HG03060 (cell line): ENCODE measurements at regions not wholly inside any gene's neighbourhood (a gene's known extent, or its start where the extent isn't known, plus 50 kb on each side); places are given as distances from the start of the nearest gene placed in this dataset.
"Not testable (repeated sequence)": the region's sequence is repeated elsewhere in the genome, so short reads cannot be mapped to it uniquely, and the experiment has no call there.

Experiments used
- ATAC-seq: cut with Tn5 transposase; IDR thresholded peaks from one replicate; pipeline ENCODE4 v1.9.1; 2021; ENCODE audit warnings: low read depth, moderate number of reproducible peaks; ENCODE audit not compliant: unreplicated experiment

DNA sequence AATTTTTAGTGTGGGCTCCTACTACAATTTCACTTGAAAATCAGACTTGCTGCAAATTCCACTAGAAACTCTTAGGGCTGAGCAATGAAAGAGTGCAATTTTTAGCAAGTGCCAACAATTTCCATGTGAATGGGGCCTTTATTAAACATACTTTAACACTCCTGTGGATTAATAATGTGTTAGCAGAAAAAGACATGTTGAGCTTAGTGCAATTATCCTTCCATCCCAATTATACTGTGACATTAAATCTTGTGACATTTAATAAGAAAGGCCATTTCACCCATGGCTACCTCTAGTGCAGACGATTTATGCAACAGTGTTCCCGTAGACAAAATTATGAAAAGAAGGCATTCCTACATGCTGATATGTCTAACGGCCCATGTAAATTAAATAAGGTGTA, 639.7 kb downstream of the STK39 start:
- no peak for ATAC-seq

DNA sequence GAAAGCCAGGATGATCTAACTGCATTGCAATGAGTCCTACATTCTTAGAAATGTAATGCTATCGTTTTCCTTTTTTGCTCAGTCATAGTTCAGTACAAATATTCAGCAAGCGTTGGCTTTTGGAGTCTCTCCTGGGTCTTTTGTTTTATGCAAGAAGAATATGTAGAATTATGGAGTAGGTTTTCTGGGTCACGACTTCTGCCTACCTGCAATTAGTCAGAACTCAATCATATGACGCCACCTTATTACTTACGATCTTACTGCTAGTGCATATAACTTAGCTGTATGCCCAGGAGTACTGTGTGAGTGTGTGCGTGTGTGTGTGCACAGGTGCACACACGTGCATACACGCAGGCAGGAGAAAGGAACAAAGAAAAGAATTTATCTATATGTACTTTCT, 640.2 kb downstream of the STK39 start:
- no peak for ATAC-seq

DNA sequence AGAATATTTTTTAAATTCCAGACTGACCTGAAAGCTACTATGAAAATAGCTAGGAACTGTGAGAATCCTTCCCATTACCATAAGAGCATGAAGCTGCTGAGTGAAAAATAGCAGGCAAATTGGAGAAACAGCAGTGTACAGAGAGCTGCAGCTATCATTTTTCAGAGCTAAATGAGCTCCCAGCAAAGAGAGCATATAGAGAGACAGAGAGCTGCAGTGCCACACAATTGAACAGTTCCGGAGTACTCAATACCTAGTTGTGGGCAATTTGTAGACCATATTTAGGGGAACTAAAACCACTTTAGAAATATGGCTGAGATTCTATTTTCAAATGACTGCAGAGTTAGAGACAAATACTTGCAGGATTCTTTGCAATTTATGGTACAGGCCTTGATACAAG, 645.3 kb downstream of the STK39 start:
- ATAC-seq: no peak

DNA sequence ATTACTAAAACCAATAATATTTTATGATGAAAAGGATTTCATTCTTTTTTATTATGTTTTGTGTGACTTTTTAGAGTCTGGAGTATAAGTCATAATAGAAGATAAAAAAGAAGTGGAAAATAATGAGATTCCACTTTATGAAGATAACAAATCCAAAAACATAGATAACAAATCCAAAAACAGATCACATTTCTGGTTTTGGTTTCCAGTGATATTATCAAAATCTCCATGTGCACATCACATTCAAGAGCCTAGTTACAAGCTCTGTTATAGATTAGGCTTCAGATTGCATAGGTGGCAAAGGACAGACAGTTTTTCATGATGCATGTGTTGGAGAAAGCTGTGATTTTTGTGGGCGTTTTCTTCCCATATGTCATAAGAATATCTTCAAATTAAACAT, 648.2 kb downstream of the STK39 start:
- no peak for ATAC-seq

DNA sequence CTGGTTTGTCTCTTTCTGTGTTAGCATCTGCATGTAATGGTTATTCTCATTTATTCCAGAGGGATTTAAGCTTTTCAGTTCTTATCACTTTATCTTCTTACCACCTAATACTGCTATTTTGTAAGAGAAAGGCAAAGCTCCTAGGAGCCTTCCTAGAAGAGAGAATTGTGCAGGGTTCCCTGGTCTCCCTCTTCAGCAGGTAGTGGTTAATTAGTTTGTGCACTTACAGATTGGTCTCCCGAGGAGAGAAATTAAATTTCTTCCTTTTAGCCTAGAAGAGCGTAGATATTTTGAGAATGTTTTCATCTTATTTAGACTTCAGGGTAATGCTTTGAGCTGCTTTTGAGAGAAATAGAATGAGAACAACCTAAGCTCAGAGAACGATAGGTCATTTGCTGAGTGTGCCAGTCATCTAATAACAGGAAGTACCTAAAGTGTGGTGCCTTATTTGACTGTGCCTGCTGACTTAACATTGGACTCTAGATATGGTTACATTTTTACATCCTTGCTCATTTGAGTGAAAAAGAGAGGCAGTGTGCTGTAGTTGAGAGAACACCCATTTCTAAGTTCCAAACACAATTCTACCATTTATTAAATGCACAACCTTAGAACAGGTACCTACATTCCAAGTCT, 651.4 kb downstream of the STK39 start:
- peak; percentile 90 for ATAC-seq

DNA sequence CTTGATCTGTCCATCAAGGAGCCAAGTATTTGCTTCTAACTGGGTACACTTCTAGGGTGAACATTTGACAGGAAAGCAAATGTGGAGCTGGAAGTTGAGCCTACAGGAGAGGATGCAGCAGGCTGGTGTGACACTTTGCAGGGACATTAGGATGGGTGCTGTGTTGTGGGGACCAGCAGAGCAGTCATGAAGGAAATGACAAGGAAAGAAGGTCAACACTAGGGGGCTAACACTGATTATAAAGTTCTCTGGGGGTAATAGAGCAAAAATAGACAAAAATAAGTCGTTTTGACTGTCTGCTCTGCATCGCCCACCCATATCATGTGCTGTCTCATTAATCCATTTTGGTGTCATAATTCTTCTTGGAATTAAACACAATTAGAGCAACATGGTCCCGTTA, 652.4 kb downstream of the STK39 start:
- ATAC-seq: no peak

DNA sequence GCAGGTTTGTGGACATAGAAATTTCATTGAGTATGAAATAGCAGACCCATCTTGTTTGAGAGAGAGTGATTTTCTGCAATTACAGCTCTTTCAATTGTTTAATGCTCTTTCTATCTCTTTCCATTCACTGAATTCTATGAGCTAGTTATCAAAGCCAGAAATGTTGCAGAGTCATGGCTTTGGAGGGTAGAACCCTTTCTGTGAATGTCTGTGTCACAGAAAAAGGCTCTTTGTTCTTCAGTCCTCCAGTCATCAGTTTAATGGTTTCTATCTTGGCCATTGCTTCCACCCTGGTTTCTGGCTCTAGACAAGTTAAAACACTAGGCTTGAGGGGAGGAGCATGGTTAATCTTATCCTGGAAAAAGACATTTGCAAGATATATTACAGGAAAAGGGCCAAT, 655.0 kb downstream of the STK39 start:
- no peak for ATAC-seq

DNA sequence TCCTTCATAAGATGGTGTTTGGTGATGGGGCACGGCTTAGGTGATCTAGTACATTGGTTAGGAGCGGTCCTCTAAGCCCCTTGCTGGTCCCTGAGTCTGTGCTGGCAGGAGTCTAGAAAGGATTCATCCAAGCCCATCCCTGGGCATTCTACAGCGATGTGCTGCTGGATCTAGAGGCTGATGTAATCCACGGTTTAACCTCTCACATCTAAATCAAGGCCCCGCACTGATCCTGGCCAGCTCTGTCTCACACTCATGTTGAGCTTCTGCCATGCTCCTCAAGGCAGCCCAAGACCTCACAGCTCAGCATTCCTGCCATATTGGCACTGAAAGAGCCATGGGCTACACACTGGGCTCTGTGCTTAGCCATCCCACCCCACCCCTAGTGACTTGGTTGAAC, 664.8 kb downstream of the STK39 start:
- no peak for ATAC-seq

DNA sequence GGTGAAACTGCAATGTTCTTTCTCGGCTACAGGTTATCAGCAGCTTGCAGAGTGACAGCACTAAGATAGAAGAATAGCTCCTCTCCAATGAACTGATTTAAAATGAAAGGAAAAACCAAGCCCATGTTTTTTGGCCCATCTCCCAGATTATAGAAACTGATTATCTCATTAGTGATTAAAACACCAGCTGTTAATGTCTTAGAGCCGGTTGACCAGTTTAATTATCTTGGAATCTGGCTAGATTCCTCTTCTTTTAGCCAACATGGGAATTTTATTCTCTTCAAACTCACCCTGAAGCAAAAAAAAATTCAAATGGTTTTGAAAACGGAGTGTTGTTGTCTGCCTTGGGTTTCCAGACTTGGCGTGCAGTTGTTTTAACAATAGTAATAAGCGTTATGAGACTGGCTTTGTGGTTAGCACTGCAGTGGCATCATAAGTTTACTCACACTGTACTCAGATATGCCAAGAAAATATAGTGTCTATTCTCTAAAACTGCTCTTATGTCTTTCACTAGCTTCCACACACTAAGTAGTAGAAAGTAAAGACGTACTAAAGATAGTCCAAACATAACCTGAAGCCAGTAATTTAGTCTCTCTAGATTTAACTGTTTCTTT, 665.3 kb downstream of the STK39 start:
- no peak for ATAC-seq

DNA sequence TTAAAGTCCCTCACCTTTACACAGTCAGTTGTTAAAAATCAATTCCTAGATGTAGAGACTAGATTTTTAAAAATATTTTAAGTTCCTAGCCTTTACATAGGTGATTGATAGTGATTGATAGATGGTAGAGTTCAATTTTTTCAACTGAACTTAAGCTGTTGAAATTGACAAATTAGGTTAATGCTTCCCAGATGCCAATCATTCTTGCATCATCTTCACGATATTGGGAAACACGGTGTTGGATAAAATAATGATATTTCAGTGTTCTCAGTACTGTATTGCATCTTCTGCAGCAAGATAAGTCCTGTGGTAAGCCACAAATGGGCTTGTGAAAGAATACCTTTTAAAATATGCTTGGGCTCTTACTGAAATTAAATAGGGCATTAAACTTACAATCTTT, 667.6 kb downstream of the STK39 start:
- no peak for ATAC-seq

DNA sequence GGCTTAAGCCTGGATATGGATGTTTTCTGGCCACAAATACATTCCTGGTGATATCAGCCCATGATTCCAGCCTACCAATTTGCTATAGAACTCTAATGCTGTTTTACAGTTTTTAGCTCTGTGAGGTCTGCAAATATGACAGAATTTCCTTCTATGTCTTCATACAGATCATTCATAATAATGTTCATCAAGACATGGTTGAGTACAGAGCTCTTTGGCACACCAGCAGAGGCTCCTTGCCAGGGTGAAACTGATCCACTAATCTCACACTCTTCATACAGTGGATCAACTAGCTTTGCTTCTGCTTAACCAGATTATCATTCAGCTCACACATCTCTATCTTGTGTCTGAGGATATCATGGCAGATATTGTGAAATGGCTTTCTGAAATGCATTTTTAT, 672.1 kb downstream of the STK39 start:
- no peak for ATAC-seq

DNA sequence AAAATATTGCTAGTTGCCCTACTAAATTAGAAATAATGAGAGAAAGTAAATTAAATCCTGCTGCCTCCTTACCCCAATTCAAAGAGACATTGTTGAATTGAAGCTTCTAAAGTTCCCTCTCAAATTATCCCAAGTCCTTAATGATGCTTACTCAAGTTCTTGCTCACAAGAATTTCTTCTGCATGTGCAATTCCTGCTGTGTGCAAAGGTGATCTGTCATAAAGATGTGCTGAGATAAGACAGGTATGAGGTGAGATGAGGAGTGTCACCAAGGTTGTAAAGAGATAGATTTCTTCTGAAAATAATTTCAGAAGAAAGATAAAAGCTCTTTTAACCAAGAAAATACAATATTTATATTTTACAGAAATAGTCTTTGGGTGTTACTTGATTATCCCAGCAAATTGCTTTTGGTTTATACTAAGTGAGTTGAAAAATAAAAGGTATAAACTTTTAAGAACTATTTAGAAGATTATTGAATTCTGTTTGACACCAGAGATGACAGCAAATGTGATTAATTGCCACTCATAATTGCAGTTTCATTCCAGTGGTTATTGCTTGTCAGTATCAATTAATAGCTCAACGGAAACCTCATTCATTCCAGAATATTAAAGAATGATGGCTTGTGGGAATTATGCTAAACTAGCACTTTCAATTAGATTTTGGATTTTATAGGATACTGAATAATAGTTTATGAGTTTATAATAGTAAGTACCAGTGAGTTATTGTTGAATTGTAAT, 674.3 kb downstream of the STK39 start:
- no peak for ATAC-seq

DNA sequence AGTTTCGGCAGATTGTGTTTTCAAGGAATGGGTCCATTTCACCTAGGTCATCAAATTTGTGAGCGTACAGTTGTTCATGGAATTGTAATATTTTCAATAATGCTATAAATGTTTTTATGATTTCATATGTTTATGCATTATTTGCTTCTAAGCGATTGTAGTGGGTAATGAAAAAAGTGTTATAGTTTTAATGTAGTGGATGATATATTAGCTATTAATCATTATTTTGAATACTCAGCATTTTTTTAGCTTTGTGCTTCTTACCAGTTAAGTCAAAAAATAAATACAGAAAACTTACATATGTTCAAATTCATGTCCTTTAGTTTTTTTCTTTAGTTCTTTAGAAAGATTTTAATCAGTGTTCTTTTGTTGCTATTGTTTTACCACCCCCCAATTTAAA, 677.0 kb downstream of the STK39 start:
- no peak for ATAC-seq

DNA sequence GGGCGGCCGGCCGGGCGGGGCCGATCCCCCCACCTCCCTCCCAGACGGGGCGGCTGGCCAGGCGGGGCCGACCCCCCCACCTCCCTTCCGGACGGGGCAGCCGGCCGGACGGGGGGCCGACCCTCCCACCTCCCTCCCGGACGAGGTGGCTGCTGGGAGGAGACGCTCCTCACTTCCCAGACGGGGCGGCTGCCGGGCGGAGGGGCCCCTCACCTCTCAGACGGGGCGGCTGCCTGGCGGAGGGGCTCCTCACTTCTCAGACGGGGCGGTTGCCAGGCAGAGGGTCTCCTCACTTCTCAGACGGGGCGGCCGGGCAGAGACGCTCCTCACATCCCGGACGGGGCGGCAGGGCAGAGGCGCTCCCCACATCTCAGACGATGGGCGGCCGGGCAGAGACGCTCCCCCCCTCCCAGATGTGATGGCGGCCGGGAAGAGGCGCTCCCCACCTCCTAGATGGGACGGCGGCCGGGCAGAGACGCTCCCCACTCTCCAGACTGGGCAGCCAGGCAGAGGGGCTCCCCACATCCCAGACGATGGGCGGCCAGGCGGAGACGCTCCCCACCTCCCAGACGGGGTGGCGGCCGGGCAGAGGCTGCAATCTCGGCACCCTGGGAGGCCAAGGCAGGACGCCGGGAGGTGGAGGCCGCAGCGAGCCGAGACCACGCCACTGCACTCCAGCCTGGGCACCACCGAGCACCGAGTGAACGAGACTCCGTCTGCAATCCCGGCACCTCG, 675.8 kb downstream of the XIRP2 start:
- not testable (repeated sequence) for ATAC-seq

DNA sequence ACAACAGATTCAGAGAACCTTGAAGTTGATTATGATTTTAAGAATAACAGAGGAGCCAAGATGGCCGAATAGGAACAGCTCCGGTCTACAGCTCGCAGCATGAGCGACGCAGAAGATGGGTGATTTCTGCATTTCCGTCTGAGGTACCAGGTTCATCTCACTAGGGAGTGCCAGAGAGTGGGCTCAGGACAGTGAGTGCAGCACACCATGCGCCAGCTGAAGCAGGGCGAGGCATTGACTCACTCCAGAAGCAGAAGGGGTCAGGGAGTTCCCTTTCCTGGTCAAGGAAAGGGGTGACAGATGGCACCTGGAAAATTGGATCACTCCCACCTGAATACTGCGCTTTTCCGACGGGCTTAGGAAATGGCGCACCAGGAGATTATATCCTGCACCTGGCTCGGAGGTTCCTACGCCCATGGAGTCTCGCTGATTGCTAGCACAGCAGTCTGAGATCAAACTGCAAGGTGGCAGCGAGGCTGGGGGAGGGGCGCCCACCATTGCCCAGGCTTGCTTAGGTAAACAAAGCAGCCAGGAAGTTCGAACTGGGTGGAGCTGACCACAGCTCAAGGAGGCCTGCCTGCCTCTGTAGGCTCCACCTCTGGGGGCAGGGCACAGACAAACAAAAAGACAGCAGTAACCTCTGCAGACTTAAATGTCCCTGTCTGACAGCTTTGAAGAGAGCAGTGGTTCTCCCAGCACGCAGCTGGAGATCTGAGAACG, 670.2 kb downstream of the XIRP2 start:
- not testable (repeated sequence) for ATAC-seq

DNA sequence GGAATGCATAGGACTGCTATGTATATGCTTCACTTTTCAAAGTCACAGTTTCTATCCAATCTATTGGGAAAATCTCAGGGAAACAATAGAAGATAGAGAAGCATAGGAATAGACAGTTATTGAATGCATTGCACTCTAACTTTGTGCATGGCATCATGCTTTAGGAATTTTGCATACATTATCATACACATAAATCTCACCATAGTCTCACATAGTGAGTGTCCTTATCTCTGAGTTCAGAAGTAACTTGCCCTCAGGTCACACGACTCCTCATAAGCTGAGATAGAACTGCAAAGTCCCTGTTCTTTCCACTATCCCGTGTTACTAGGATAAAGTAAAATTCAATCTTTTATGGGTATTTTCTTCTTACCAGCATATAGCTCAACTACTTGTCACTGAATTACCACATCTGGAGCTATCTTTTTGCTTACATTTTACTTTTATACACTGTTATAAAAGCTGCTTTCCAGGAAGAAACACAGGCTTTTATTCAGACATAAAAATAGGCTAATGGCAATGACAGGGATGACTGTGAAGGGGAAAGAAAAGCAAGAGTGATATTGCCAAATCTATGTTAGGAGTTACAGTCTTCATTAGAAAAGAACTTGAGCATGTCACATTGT, 666.9 kb downstream of the XIRP2 start:
- ATAC-seq: no peak

DNA sequence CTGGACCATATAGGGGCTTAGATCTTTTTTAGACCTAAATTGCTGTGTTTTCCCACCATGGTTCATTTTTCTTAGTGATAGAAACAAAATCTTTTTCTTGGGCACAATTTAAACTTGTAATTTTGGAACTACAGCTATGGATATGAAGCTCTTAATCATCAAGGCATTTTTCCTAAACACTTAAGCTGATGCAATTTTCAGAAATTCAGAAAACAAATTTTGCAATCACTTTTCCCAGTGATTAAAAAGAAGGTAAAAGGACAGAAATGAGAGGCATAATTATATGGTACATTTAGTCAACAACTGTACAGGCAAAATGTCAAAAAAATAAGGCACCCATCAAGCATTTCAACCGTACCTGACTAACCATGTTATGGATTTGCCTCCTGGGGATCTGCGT, 665.4 kb downstream of the XIRP2 start:
- ATAC-seq: no peak

DNA sequence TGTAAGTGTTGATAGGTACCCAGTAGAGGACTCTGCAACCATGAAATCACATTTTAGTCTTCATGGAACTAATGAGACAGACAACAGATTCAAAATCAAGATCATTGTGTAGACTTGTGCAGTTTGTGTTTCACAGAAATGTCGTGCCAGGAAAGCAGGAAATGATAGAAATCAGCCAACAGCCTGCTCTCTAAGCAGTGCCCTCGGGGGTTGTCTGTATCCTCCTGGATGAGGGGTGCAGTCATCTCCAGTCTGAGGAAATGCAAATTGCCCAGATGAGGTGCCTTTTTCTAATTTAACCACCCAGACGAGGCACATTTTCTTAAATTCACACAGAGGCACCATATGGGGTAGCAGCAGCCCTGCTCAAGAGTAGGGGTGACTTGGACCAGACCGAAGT, 663.1 kb downstream of the XIRP2 start:
- ATAC-seq: no peak

DNA sequence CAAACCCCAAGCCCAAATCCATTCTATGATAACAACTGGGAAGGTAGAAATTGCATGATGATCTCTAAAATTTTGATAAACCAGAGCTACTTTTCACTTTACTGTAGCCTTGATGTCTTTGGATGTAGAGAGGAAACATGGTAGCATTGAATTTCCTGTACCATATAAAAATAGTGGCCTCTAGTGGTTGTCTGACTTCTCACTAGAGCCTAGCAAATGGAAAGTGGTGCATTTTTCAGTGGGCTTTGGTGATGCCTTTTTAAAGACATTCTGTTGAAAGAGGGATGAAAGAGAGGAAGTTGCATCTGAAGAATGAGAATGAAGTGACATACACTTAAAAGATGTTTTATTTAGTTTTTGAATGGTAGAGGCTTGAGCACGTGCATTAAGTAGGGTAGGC, 662.2 kb downstream of the XIRP2 start:
- ATAC-seq: no peak

DNA sequence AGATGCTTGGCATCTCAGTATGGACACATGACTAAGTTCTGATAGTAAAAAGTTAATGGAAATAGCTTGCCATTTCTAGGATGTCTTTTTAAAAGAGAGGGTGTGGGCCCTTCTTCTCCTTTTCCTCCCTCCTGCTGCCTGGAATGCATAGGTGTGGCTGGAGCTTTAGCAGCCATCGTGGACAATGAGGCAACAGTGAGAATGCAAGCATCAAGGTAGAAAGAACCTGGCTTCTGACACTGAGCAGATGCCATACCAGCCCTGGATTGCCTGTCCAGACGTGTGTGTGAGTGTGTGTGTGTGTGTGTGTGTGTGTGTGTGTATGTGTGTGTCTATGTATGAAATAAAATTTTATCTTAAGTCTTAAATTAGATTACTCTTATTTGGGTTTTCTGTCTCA, 660.1 kb downstream of the XIRP2 start:
- ATAC-seq: no peak
